ENCODE measurements at regions not wholly inside any gene's neighbourhood (a gene's known extent, or its start where the extent isn't known, plus 50 kb on each side); places are given as distances from the start of the nearest gene placed in this dataset.

DNA sequence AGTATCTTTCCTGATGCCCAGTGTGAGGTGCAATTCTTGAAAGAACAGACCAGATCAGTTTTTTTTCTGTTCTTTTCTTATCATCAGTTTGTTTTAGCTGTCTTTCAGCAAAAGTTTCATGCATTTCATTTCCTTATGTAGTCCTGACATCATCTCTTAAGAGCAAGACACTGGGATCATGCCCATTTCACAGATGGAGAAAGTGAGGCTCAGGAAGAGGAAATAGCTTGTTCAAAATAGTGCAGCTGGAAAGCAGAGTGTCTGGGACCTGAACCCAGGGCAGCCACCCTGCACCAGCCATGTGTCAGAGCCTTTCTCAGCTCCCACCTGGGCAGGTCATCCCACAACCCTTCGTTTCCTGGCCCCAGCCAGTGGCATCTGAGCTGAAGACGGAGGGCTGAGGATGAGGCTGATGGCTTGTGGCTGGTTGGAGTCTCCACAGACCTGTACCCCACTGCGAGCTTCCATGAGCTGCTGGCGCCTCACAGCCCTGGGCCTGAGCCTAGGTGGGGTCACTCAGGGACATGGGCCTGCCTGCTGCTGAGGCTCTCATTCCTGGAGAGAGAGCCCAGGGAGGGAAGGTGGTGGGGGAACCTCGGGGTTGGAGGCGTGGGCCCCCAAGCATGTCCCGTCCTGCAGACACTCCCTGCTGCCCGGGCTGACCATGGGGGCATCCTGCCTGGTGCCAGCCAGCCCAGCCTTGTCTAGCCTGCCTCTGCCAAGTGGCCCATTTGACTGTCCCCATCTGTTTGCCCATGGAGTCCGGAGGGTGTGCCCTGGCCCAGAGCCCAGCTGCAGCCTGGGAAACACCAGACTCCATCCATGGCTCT, 61.8 kb downstream of the SMIM38 start:
- H3K36me3 ChIP-seq (ENCODE audit: insufficient read depth), result no peaks in the 10 kb centered on the region
- ATAC-seq, result no peak
- no peak overlapping the region for H3K4me3 Mint-ChIP-seq

More for the DNA sequence above, 61.8 kb downstream of the SMIM38 start:
- H3K27me3 ChIP-seq (ENCODE audit: insufficient read depth), result no peaks in the 10 kb centered on the region
- H3K9me3 Mint-ChIP-seq, result no peaks in the 10 kb centered on the region; the same call in 2 of the 3 replicates
- no peak overlapping the region for H3K4me3 ChIP-seq
- H3K27ac Mint-ChIP-seq, result no peak overlapping the region
- no peak overlapping the region for H3K4me2 ChIP-seq
- H3K9me2 ChIP-seq (ENCODE audit: insufficient read depth), result peaks cover 6% of the 10 kb centered on the region; the same call in 1 of the 2 replicates
- H3K4me1 ChIP-seq (ENCODE audit: insufficient read depth), result no peaks in the 10 kb centered on the region
- no peaks in the 10 kb centered on the region for H4K20me1 ChIP-seq (replicated peaks; ENCODE audit: insufficient read depth)
- DNase-seq (ENCODE audit: low spot score), result no peak
- no peak overlapping the region for H3K27ac ChIP-seq (ENCODE audit: low read depth)
- TF ChIP-seq, protein P1, sequence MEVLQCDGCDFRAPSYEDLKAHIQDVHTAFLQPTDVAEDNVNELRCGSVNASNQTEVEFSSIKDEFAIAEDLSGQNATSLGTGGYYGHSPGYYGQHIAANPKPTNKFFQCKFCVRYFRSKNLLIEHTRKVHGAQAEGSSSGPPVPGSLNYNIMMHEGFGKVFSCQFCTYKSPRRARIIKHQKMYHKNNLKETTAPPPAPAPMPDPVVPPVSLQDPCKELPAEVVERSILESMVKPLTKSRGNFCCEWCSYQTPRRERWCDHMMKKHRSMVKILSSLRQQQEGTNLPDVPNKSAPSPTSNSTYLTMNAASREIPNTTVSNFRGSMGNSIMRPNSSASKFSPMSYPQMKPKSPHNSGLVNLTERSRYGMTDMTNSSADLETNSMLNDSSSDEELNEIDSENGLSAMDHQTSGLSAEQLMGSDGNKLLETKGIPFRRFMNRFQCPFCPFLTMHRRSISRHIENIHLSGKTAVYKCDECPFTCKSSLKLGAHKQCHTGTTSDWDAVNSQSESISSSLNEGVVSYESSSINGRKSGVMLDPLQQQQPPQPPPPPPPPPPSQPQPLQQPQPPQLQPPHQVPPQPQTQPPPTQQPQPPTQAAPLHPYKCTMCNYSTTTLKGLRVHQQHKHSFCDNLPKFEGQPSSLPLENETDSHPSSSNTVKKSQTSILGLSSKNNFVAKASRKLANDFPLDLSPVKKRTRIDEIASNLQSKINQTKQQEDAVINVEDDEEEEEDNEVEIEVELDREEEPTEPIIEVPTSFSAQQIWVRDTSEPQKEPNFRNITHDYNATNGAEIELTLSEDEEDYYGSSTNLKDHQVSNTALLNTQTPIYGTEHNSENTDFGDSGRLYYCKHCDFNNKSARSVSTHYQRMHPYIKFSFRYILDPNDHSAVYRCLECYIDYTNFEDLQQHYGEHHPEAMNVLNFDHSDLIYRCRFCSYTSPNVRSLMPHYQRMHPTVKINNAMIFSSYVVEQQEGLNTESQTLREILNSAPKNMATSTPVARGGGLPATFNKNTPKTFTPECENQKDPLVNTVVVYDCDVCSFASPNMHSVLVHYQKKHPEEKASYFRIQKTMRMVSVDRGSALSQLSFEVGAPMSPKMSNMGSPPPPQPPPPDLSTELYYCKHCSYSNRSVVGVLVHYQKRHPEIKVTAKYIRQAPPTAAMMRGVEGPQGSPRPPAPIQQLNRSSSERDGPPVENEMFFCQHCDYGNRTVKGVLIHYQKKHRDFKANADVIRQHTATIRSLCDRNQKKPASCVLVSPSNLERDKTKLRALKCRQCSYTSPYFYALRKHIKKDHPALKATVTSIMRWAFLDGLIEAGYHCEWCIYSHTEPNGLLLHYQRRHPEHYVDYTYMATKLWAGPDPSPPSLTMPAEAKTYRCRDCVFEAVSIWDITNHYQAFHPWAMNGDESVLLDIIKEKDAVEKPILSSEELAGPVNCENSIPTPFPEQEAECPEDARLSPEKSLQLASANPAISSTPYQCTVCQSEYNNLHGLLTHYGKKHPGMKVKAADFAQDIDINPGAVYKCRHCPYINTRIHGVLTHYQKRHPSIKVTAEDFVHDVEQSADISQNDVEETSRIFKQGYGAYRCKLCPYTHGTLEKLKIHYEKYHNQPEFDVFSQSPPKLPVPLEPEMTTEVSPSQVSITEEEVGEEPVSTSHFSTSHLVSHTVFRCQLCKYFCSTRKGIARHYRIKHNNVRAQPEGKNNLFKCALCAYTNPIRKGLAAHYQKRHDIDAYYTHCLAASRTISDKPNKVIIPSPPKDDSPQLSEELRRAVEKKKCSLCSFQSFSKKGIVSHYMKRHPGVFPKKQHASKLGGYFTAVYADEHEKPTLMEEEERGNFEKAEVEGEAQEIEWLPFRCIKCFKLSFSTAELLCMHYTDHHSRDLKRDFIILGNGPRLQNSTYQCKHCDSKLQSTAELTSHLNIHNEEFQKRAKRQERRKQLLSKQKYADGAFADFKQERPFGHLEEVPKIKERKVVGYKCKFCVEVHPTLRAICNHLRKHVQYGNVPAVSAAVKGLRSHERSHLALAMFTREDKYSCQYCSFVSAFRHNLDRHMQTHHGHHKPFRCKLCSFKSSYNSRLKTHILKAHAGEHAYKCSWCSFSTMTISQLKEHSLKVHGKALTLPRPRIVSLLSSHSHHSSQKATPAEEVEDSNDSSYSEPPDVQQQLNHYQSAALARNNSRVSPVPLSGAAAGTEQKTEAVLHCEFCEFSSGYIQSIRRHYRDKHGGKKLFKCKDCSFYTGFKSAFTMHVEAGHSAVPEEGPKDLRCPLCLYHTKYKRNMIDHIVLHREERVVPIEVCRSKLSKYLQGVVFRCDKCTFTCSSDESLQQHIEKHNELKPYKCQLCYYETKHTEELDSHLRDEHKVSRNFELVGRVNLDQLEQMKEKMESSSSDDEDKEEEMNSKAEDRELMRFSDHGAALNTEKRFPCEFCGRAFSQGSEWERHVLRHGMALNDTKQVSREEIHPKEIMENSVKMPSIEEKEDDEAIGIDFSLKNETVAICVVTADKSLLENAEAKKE (CRISPR knock-in tag; IDR thresholded peaks at IDR 0.05), result no peak
- TF ChIP-seq POLR2AphosphoS5 (IDR thresholded peaks at IDR 0.05; ENCODE audit: low read depth), result no peak
- TF ChIP-seq, protein P2, sequence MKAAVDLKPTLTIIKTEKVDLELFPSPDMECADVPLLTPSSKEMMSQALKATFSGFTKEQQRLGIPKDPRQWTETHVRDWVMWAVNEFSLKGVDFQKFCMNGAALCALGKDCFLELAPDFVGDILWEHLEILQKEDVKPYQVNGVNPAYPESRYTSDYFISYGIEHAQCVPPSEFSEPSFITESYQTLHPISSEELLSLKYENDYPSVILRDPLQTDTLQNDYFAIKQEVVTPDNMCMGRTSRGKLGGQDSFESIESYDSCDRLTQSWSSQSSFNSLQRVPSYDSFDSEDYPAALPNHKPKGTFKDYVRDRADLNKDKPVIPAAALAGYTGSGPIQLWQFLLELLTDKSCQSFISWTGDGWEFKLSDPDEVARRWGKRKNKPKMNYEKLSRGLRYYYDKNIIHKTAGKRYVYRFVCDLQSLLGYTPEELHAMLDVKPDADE (IDR thresholded peaks at IDR 0.05), result no peak
- TF ChIP-seq, protein P3, sequence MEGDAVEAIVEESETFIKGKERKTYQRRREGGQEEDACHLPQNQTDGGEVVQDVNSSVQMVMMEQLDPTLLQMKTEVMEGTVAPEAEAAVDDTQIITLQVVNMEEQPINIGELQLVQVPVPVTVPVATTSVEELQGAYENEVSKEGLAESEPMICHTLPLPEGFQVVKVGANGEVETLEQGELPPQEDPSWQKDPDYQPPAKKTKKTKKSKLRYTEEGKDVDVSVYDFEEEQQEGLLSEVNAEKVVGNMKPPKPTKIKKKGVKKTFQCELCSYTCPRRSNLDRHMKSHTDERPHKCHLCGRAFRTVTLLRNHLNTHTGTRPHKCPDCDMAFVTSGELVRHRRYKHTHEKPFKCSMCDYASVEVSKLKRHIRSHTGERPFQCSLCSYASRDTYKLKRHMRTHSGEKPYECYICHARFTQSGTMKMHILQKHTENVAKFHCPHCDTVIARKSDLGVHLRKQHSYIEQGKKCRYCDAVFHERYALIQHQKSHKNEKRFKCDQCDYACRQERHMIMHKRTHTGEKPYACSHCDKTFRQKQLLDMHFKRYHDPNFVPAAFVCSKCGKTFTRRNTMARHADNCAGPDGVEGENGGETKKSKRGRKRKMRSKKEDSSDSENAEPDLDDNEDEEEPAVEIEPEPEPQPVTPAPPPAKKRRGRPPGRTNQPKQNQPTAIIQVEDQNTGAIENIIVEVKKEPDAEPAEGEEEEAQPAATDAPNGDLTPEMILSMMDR (conservative IDR thresholded peaks at IDR 0.05; ENCODE audit: low read depth in 2 of 2), result no peak
- no peak for TF ChIP-seq CREB1 (CRISPR knock-in tag; IDR thresholded peaks at IDR 0.05; ENCODE audit: low read depth)
- TF ChIP-seq ZNF331 (CRISPR knock-in tag; IDR thresholded peaks at IDR 0.05; ENCODE audit: low read depth), result no peak
- no peak for TF ChIP-seq STAT1 (IDR thresholded peaks at IDR 0.05; ENCODE audit: unreplicated experiment)
- TF ChIP-seq, protein P4, sequence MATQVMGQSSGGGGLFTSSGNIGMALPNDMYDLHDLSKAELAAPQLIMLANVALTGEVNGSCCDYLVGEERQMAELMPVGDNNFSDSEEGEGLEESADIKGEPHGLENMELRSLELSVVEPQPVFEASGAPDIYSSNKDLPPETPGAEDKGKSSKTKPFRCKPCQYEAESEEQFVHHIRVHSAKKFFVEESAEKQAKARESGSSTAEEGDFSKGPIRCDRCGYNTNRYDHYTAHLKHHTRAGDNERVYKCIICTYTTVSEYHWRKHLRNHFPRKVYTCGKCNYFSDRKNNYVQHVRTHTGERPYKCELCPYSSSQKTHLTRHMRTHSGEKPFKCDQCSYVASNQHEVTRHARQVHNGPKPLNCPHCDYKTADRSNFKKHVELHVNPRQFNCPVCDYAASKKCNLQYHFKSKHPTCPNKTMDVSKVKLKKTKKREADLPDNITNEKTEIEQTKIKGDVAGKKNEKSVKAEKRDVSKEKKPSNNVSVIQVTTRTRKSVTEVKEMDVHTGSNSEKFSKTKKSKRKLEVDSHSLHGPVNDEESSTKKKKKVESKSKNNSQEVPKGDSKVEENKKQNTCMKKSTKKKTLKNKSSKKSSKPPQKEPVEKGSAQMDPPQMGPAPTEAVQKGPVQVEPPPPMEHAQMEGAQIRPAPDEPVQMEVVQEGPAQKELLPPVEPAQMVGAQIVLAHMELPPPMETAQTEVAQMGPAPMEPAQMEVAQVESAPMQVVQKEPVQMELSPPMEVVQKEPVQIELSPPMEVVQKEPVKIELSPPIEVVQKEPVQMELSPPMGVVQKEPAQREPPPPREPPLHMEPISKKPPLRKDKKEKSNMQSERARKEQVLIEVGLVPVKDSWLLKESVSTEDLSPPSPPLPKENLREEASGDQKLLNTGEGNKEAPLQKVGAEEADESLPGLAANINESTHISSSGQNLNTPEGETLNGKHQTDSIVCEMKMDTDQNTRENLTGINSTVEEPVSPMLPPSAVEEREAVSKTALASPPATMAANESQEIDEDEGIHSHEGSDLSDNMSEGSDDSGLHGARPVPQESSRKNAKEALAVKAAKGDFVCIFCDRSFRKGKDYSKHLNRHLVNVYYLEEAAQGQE (IDR thresholded peaks at IDR 0.05; ENCODE audit: unreplicated experiment), result no peak
- TF ChIP-seq NANOG (IDR thresholded peaks at IDR 0.05; ENCODE audit: borderline replicate concordance), result no peak
- no peak for TF ChIP-seq ZNF114 (CRISPR knock-in tag; IDR thresholded peaks at IDR 0.05)
- no peak for TF ChIP-seq EZH2phosphoT487 (IDR thresholded peaks at IDR 0.05; ENCODE audit: unreplicated experiment)
- TF ChIP-seq EZH2 (IDR thresholded peaks at IDR 0.05; ENCODE audit: low read depth, unreplicated experiment), result no peak
- no peak for TF ChIP-seq JUNB (IDR thresholded peaks at IDR 0.05; ENCODE audit: unreplicated experiment)
- no peaks in the 10 kb centered on the region for H3F3A ChIP-seq (replicated peaks; ENCODE audit: low read depth)
- H3K36me3 Mint-ChIP-seq (ENCODE audit: low read depth), result no peaks in the 10 kb centered on the region
- peaks cover under 1% of the 10 kb centered on the region; the same call in 1 of the 3 replicates for H3K4me1 Mint-ChIP-seq
- peaks cover 10% of the 10 kb centered on the region for H3K27me3 Mint-ChIP-seq (ENCODE audit: insufficient read depth, low read depth, poor library complexity)
- H3K79me2 ChIP-seq (replicated peaks; ENCODE audit: insufficient read depth), result no peaks in the 10 kb centered on the region
- H2AFZ ChIP-seq, result no peak overlapping the region

All from GM23338 (cell line).